ENCODE measurements at regions not wholly inside any gene's neighbourhood (a gene's known extent, or its start where the extent isn't known, plus 50 kb on each side); places are given as distances from the start of the nearest gene placed in this dataset.

- Histone ChIP-seq H3K4me2 (ENCODE audit: insufficient read depth, low read length) (no peak overlapping the region), H3K4me3 (replicated peaks in 1 of 3; ENCODE audit: insufficient read depth in 1 of 3, low read depth in 1 of 3, low read length in 3 of 3) (no peak overlapping the region), H3K27ac (ENCODE audit: insufficient read depth, low read depth, low read length) (no peak overlapping the region), H3K9ac (replicated peaks; ENCODE audit: extremely low read depth, insufficient read depth, low read length) (no peak overlapping the region), H2AFZ (ENCODE audit: low read depth, low read length) (no peak overlapping the region), H3K36me3 (ENCODE audit: control insufficient read depth in 2 of 2, extremely low read depth in 1 of 2, insufficient read depth in 2 of 2, low read length in 2 of 2) (no peaks in the 10 kb centered on the region), H3K79me2 (ENCODE audit: control insufficient read depth, insufficient read depth, low read length) (no peaks in the 10 kb centered on the region), H3K9me1 (replicated peaks; ENCODE audit: control insufficient read depth, extremely low read depth, insufficient read depth, low read length) (no peaks in the 10 kb centered on the region), H4K20me1 (replicated peaks; ENCODE audit: control insufficient read depth, extremely low read depth, insufficient read depth, low read length) (no peaks in the 10 kb centered on the region), H3K4me1 (ENCODE audit: control insufficient read depth, extremely low read depth, insufficient read depth, low read length) (no peaks in the 10 kb centered on the region), H3K9me3 (replicated peaks; ENCODE audit: control insufficient read depth, insufficient read depth, low read length) (no peaks in the 10 kb centered on the region), H3K27me3 (ENCODE audit: control insufficient read depth in 2 of 2, insufficient read depth in 2 of 2, low read length in 2 of 2) (peaks cover 7 to 10% of the 10 kb centered on the region in 2 experiments)
- TF ChIP-seq, protein P1, sequence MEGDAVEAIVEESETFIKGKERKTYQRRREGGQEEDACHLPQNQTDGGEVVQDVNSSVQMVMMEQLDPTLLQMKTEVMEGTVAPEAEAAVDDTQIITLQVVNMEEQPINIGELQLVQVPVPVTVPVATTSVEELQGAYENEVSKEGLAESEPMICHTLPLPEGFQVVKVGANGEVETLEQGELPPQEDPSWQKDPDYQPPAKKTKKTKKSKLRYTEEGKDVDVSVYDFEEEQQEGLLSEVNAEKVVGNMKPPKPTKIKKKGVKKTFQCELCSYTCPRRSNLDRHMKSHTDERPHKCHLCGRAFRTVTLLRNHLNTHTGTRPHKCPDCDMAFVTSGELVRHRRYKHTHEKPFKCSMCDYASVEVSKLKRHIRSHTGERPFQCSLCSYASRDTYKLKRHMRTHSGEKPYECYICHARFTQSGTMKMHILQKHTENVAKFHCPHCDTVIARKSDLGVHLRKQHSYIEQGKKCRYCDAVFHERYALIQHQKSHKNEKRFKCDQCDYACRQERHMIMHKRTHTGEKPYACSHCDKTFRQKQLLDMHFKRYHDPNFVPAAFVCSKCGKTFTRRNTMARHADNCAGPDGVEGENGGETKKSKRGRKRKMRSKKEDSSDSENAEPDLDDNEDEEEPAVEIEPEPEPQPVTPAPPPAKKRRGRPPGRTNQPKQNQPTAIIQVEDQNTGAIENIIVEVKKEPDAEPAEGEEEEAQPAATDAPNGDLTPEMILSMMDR (IDR thresholded peaks at IDR 0.05; ENCODE audit: extremely low read depth in 1 of 2, insufficient read depth in 1 of 2, low read depth in 1 of 2, low read length in 2 of 2), result no peak
- TF ChIP-seq MYC (IDR thresholded peaks at IDR 0.05; ENCODE audit: low read depth, low read length) (no peak), GATA2 (IDR thresholded peaks at IDR 0.05; ENCODE audit: insufficient read depth, insufficient read length, low read depth, low read length) (no peak), JUN (IDR thresholded peaks at IDR 0.05; ENCODE audit: borderline replicate concordance, insufficient read depth, insufficient read length, low read depth) (no peak), POLR2A (IDR thresholded peaks at IDR 0.05; ENCODE audit: low read depth, low read length) (no peak), EZH2 (IDR thresholded peaks at IDR 0.05; ENCODE audit: borderline replicate concordance, low read depth, low read length, severe bottlenecking) (no peak), FOS (IDR thresholded peaks at IDR 0.05; ENCODE audit: borderline replicate concordance, insufficient read depth, low read length) (no peak), MAX (IDR thresholded peaks at IDR 0.05; ENCODE audit: insufficient read depth, insufficient read length) (no peak), POLR2AphosphoS5 (IDR thresholded peaks at IDR 0.05; ENCODE audit: insufficient read depth, low read depth, low read length) (no peak)
- DNase-seq (ENCODE audit: low read depth, low spot score), result no peak
- FAIRE-seq, result no peak
- POLR2A ChIA-PET, result no interaction called here
- dilution Hi-C loops (cut with MboI; ENCODE audit: extremely low pct_ligation_motif_present, low sequenced_read_pairs) (no loop called here), intact Hi-C loops (cut with micrococcal nuclease) (no loop called here)
- no TSS peak for BruUV-seq (replicated peaks)
- CTCF ChIA-PET, result no interaction called here
Observed at GRCh38 chr6:16930432-16930831, 169.2 kb upstream of the ATXN1 start.

All from endothelial cell of umbilical vein (primary cell).